Spinal cord (tissue), 9 donors: ENCODE measurements at regions not wholly inside any gene's neighbourhood (a gene's known extent, or its start where the extent isn't known, plus 50 kb on each side); places are given as distances from the start of the nearest gene placed in this dataset.
A peak's percentile ranks its signal among the peaks of the same experiment; 100 is the strongest.
"Not testable (repeated sequence)": the region's sequence is repeated elsewhere in the genome, so short reads cannot be mapped to it uniquely, and the experiment has no call there.

Source experiments
- DNase-seq, 6 donors: peaks; one replicate each; pipeline versions ENCODE4 v3.0.0 to v3.0.0-alpha.2; 2013 to 2015; ENCODE audit warnings: low spot score in 6 of 6, low read depth in 4 of 6
- H3K27ac ChIP-seq: one replicate; pipeline ENCODE4 v1.5.1; 2013; ENCODE audit warnings: low read depth, low read length, control low read depth
- H3K27me3 ChIP-seq: one replicate; pipeline ENCODE4 v1.6.1; 2013; ENCODE audit warnings: low read length; ENCODE audit not compliant: control insufficient read depth, insufficient read depth
- H3K36me3 ChIP-seq: one replicate; pipeline ENCODE4 v1.6.1; 2013; ENCODE audit warnings: low read length; ENCODE audit not compliant: control insufficient read depth, insufficient read depth
- H3K4me1 ChIP-seq: one replicate; pipeline ENCODE4 v1.6.1; 2013; ENCODE audit warnings: low read length; ENCODE audit not compliant: control insufficient read depth, insufficient read depth
- H3K4me3 ChIP-seq: one replicate; pipeline ENCODE4 v1.5.1; 2013; ENCODE audit warnings: low read depth, low read length, control low read depth
- H3K9me3 ChIP-seq: one replicate; pipeline ENCODE4 v1.6.1; 2013; ENCODE audit warnings: low read length; ENCODE audit not compliant: control insufficient read depth, insufficient read depth
- WGBS: methylation state at CpG from one replicate; pipeline ENCODE4 v1.1.5; 2013; ENCODE audit warnings: missing lambda C conversion rate; ENCODE audit not compliant: insufficient coverage; 5-methylcytosine and 5-hydroxymethylcytosine counted together
- donor health status: healthy.

- no peaks in the 10 kb centered on the region for H3K9me3 ChIP-seq
- WGBS, result no CpG with 5 or more reads among the region's 1 CpG
- H3K27ac ChIP-seq, result no peak overlapping the region
These were observed 1707.8 kb downstream of the GRIK2 start for GRCh38 chr6:103101267-103101666.

GRCh38 chr6:103092414-103092813 lies 1698.9 kb downstream of the GRIK2 start:
- H3K27me3 ChIP-seq, H3K36me3 ChIP-seq, H3K27ac ChIP-seq, DNase-seq, H3K9me3 ChIP-seq, H3K4me3 ChIP-seq, H3K4me1 ChIP-seq: not testable (repeated sequence)
- 80% methylated on average over 1 of the region's 4 CpGs for WGBS

More at GRCh38 chr6:103101267-103101666, 1707.8 kb downstream of the GRIK2 start:
- Histone ChIP-seq H3K4me1 (no peaks in the 10 kb centered on the region), H3K4me3 (no peak overlapping the region), H3K27me3 (no peaks in the 10 kb centered on the region), H3K36me3 (no peaks in the 10 kb centered on the region)
- DNase-seq, result no peak

- DNase-seq, result no peak
- no peaks in the 10 kb centered on the region for H3K9me3 ChIP-seq
- no peaks in the 10 kb centered on the region for H3K36me3 ChIP-seq
- no peak overlapping the region for H3K4me3 ChIP-seq
- H3K27ac ChIP-seq, result no peak overlapping the region
- H3K4me1 ChIP-seq, result no peaks in the 10 kb centered on the region
- H3K27me3 ChIP-seq, result no peaks in the 10 kb centered on the region
These were observed 1692.3 kb downstream of the GRIK2 start for GRCh38 chr6:103085801-103086200.

GRCh38 chr6:103081876-103082630 lies 1688.5 kb downstream of the GRIK2 start:
- Histone ChIP-seq H3K27ac (no peak overlapping the region), H3K9me3 (no peaks in the 10 kb centered on the region), H3K27me3 (no peaks in the 10 kb centered on the region), H3K36me3 (no peaks in the 10 kb centered on the region), H3K4me3 (no peak overlapping the region), H3K4me1 (no peaks in the 10 kb centered on the region)
- DNase-seq, result peak in 2 of 6 donors; percentile 18 to 48
- 50% methylated on average over 1 of the region's 6 CpGs for WGBS

- no CpG with 5 or more reads among the region's 1 CpG for WGBS
- Histone ChIP-seq H3K4me3 (no peak overlapping the region), H3K4me1 (no peaks in the 10 kb centered on the region), H3K9me3 (no peaks in the 10 kb centered on the region), H3K27ac (no peak overlapping the region), H3K36me3 (no peaks in the 10 kb centered on the region), H3K27me3 (no peaks in the 10 kb centered on the region)
- DNase-seq, result no peak
These were observed 1687.6 kb downstream of the GRIK2 start for GRCh38 chr6:103081126-103081525.

GRCh38 chr6:103080497-103080896 lies 1687.0 kb downstream of the GRIK2 start:
- H3K4me1 ChIP-seq, result no peaks in the 10 kb centered on the region
- no peaks in the 10 kb centered on the region for H3K9me3 ChIP-seq
- H3K36me3 ChIP-seq, result no peaks in the 10 kb centered on the region
- H3K27ac ChIP-seq, result no peak overlapping the region
- H3K27me3 ChIP-seq, result no peaks in the 10 kb centered on the region
- DNase-seq, result no peak
- WGBS, result 93% methylated on average over 2 of the region's 3 CpGs
- H3K4me3 ChIP-seq, result no peak overlapping the region

GRCh38 chr6:103079867-103080266 lies 1686.4 kb downstream of the GRIK2 start:
- Histone ChIP-seq H3K27ac (no peak overlapping the region), H3K36me3 (no peaks in the 10 kb centered on the region), H3K4me3 (no peak overlapping the region), H3K27me3 (no peaks in the 10 kb centered on the region), H3K9me3 (no peaks in the 10 kb centered on the region), H3K4me1 (no peaks in the 10 kb centered on the region)
- no peak for DNase-seq
- no CpG with 5 or more reads among the region's 1 CpG for WGBS

GRCh38 chr6:103062136-103062535 lies 1668.6 kb downstream of the GRIK2 start:
- Histone ChIP-seq H3K4me3 (no peak overlapping the region), H3K36me3 (no peaks in the 10 kb centered on the region), H3K27ac (no peak overlapping the region), H3K27me3 (no peaks in the 10 kb centered on the region), H3K9me3 (no peaks in the 10 kb centered on the region), H3K4me1 (no peaks in the 10 kb centered on the region)
- 100% methylated on average over 1 of the region's 1 CpG for WGBS
- DNase-seq, result peak in 1 of 6 donors; percentile 1

- Histone ChIP-seq H3K27me3 (no peaks in the 10 kb centered on the region), H3K27ac (no peak overlapping the region), H3K36me3 (no peaks in the 10 kb centered on the region), H3K4me3 (no peak overlapping the region), H3K9me3 (no peaks in the 10 kb centered on the region), H3K4me1 (no peaks in the 10 kb centered on the region)
- peak in 1 of 6 donors; percentile 20 for DNase-seq
These were observed 1654.1 kb downstream of the GRIK2 start for GRCh38 chr6:103047567-103047966.

GRCh38 chr6:103042336-103042735 lies 1648.8 kb downstream of the GRIK2 start:
- WGBS, result 100% methylated on average over 1 of the region's 5 CpGs
- H3K4me3 ChIP-seq, result no peak overlapping the region
- DNase-seq, result peak in 2 of 6 donors; percentile 32 to 53
- no peaks in the 10 kb centered on the region for H3K27me3 ChIP-seq
- no peaks in the 10 kb centered on the region for H3K36me3 ChIP-seq
- no peaks in the 10 kb centered on the region for H3K9me3 ChIP-seq
- H3K4me1 ChIP-seq, result no peaks in the 10 kb centered on the region
- no peak overlapping the region for H3K27ac ChIP-seq
